ENCODE measurements at regions not wholly inside any gene's neighbourhood (a gene's known extent, or its start where the extent isn't known, plus 50 kb on each side); places are given as distances from the start of the nearest gene placed in this dataset.

DNA sequence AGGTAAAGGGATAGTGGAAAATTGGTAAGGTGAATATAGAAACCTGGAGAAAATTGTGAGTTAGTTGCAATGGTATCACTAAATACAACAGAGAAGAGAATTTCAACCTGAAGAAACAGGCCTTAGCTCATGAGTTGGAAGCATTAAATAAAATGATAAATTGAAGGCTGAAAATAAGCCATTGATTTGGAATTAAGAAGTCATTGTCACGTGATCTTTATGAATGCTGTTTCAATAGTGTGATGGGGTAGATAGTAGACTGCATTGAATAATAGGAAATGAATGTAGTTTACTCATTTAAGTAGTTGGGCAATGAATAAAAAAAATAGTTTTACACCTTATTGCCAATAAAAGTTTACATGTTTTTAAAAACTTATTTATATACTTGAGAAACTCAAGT, 88.5 kb upstream of the ADGRB3 start:
- intact Hi-C loops (cut with micrococcal nuclease; ENCODE audit: unreplicated experiment), result no loop called here
- H3K9me3 ChIP-seq (replicated peaks; ENCODE audit: control insufficient read depth, insufficient read depth, low read length), result no peaks in the 10 kb centered on the region
- no peaks in the 10 kb centered on the region for H3K4me1 ChIP-seq (ENCODE audit: control insufficient read depth, insufficient read depth, low read length)
- WGBS (ENCODE audit: insufficient coverage, insufficient replicate concordance, low lambda C conversion rate, missing lambda C conversion rate), result 0% methylated on average over 1 of the region's 1 CpG
- ChIA-PET CTCF (no interaction called here), SMC1A (ENCODE audit: uncharacterized antibody, unreplicated experiment) (no interaction called here), RAD21 (ENCODE audit: unreplicated experiment) (no interaction called here), POLR2A (no interaction called here)
- TF ChIP-seq RAD51 (IDR thresholded peaks at IDR 0.05), result peak; percentile 44; the same call in 1 of the 2 replicates
- TF ChIP-seq, protein P1, sequence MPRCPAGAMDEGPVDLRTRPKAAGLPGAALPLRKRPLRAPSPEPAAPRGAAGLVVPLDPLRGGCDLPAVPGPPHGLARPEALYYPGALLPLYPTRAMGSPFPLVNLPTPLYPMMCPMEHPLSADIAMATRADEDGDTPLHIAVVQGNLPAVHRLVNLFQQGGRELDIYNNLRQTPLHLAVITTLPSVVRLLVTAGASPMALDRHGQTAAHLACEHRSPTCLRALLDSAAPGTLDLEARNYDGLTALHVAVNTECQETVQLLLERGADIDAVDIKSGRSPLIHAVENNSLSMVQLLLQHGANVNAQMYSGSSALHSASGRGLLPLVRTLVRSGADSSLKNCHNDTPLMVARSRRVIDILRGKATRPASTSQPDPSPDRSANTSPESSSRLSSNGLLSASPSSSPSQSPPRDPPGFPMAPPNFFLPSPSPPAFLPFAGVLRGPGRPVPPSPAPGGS (IDR thresholded peaks at IDR 0.05; ENCODE audit: borderline replicate concordance, insufficient read depth, low read depth, low read length, poor library complexity, severe bottlenecking), result no peak
- no peak overlapping the region for H3K4me2 ChIP-seq (ENCODE audit: control insufficient read depth, insufficient read depth)
- no peak overlapping the region for H3K27ac ChIP-seq (ENCODE audit: control insufficient read depth, insufficient read depth)
- no peak for FAIRE-seq
- BruUV-seq (replicated peaks), result no TSS peak
- no peak overlapping the region for H3K9ac ChIP-seq (ENCODE audit: control insufficient read depth, insufficient read depth, low read length)
- no peak for ATAC-seq
- no peak overlapping the region for H2AFZ ChIP-seq (ENCODE audit: control insufficient read depth, low read depth, low read length)
- H3K27me3 ChIP-seq (replicated peaks in 1 of 2; ENCODE audit: control insufficient read depth in 2 of 2, insufficient read depth in 2 of 2, low read length in 1 of 2), result no peaks in the 10 kb centered on the region
- no peak overlapping the region for H3K4me3 ChIP-seq
- no peaks in the 10 kb centered on the region for H3K36me3 ChIP-seq (ENCODE audit: control insufficient read depth in 2 of 2, insufficient read depth in 2 of 2, low read length in 1 of 2)
- DNase-seq (ENCODE audit: low read depth, low spot score), result no peak
- H3K79me2 ChIP-seq (ENCODE audit: control insufficient read depth, insufficient read depth, low read length), result no peaks in the 10 kb centered on the region
- in situ Hi-C loops (cut with MboI), result no loop called here
- H4K20me1 ChIP-seq (ENCODE audit: control insufficient read depth, insufficient read depth), result no peaks in the 10 kb centered on the region

DNA sequence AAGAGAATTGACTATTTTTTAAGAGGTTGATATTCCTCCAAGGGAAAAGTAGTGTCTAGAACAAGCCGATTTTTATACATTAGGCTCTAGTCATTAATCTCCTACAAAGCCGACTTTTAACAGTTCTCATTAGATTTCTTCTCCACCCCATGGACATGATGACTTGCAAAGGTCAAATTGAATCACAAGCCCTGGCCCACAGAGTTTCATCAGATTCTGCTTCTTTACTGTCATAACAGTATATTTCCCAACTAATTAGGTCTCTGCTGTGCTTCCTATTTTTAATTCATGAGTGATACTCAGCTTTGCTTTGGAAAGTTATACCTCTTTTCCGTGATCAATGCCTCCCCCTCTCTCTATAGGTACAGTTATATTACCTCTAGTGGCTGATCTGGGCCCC, 90.6 kb upstream of the ADGRB3 start:
- ChIA-PET RAD21 (ENCODE audit: unreplicated experiment) (no interaction called here), POLR2A (no interaction called here), SMC1A (ENCODE audit: uncharacterized antibody, unreplicated experiment) (no interaction called here), CTCF (no interaction called here)
- WGBS (ENCODE audit: insufficient coverage, insufficient replicate concordance, low lambda C conversion rate, missing lambda C conversion rate), result 13% methylated on average over 3 of the region's 3 CpGs
- Histone ChIP-seq H4K20me1 (ENCODE audit: control insufficient read depth, insufficient read depth) (no peaks in the 10 kb centered on the region), H3K36me3 (ENCODE audit: control insufficient read depth in 2 of 2, insufficient read depth in 2 of 2, low read length in 1 of 2) (no peaks in the 10 kb centered on the region), H3K27me3 (replicated peaks in 1 of 2; ENCODE audit: control insufficient read depth in 2 of 2, insufficient read depth in 2 of 2, low read length in 1 of 2) (no peaks in the 10 kb centered on the region), H3K79me2 (ENCODE audit: control insufficient read depth, insufficient read depth, low read length) (no peaks in the 10 kb centered on the region), H3K9me3 (replicated peaks; ENCODE audit: control insufficient read depth, insufficient read depth, low read length) (no peaks in the 10 kb centered on the region), H3K27ac (ENCODE audit: control insufficient read depth, insufficient read depth) (no peak overlapping the region), H3K4me1 (ENCODE audit: control insufficient read depth, insufficient read depth, low read length) (no peaks in the 10 kb centered on the region), H3K4me3 (no peak overlapping the region), H3K9ac (ENCODE audit: control insufficient read depth, insufficient read depth, low read length) (no peak overlapping the region), H3K4me2 (ENCODE audit: control insufficient read depth, insufficient read depth) (no peak overlapping the region), H2AFZ (ENCODE audit: control insufficient read depth, low read depth, low read length) (no peak overlapping the region)
- no peak for FAIRE-seq
- no peak for ATAC-seq
- no TSS peak for BruUV-seq (replicated peaks)
- intact Hi-C loops (cut with micrococcal nuclease; ENCODE audit: unreplicated experiment) (no loop called here), in situ Hi-C loops (cut with MboI) (no loop called here)
- TF ChIP-seq SIN3A (IDR thresholded peaks at IDR 0.05; ENCODE audit: low read depth, low read length), result no peak
- TF ChIP-seq ATF7 (IDR thresholded peaks at IDR 0.05; ENCODE audit: low read depth), result no peak
- TF ChIP-seq RAD21 (IDR thresholded peaks at IDR 0.05; ENCODE audit: insufficient read depth, low read depth, low read length), result no peak
- TF ChIP-seq SP1 (IDR thresholded peaks at IDR 0.05; ENCODE audit: low read depth, low read length), result no peak
- TF ChIP-seq STAT3 (IDR thresholded peaks at IDR 0.05; ENCODE audit: low read depth, low read length), result no peak
- TF ChIP-seq, protein P2, sequence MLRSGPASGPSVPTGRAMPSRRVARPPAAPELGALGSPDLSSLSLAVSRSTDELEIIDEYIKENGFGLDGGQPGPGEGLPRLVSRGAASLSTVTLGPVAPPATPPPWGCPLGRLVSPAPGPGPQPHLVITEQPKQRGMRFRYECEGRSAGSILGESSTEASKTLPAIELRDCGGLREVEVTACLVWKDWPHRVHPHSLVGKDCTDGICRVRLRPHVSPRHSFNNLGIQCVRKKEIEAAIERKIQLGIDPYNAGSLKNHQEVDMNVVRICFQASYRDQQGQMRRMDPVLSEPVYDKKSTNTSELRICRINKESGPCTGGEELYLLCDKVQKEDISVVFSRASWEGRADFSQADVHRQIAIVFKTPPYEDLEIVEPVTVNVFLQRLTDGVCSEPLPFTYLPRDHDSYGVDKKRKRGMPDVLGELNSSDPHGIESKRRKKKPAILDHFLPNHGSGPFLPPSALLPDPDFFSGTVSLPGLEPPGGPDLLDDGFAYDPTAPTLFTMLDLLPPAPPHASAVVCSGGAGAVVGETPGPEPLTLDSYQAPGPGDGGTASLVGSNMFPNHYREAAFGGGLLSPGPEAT (IDR thresholded peaks at IDR 0.05; ENCODE audit: low read depth), result no peak
- no peak for TF ChIP-seq ZSCAN29 (IDR thresholded peaks at IDR 0.05)
- no peak for DNase-seq (ENCODE audit: low read depth, low spot score)
